WTC11 (cell line): ENCODE measurements at regions not wholly inside any gene's neighbourhood (a gene's known extent, or its start where the extent isn't known, plus 50 kb on each side); places are given as distances from the start of the nearest gene placed in this dataset.

Experiments used
- AFF4 ChIP-seq: sonication (generic); formaldehyde crosslinking; IDR thresholded peaks from 2 replicates; pipeline ENCODE4 v1.8.1; 2023; ENCODE audit warnings: mild to moderate bottlenecking, missing genetic modification reagents, borderline replicate concordance
- CREB1 ChIP-seq: sonication (generic); formaldehyde crosslinking; IDR thresholded peaks from 2 replicates; pipeline ENCODE4 v1.8.0; 2023; ENCODE audit warnings: mild to moderate bottlenecking, missing genetic modification reagents
- JAZF1 ChIP-seq: fragments of 250-450 bp; sonication (Bioruptor Pico); IDR thresholded peaks from 2 replicates; pipeline ENCODE4 v1.9.0; 2021; ENCODE audit warnings: moderate library complexity, mild to moderate bottlenecking, inconsistent platforms
- NR3C1 ChIP-seq: sonication (generic); formaldehyde crosslinking; conservative IDR thresholded peaks from 2 replicates; pipeline ENCODE4 v1.8.1; 2023; ENCODE audit warnings: low read depth, mild to moderate bottlenecking, missing genetic modification reagents
- PREB ChIP-seq: sonication (generic); formaldehyde crosslinking; IDR thresholded peaks from 2 replicates; pipeline ENCODE4 v1.8.1; 2022; ENCODE audit warnings: mild to moderate bottlenecking, missing genetic modification reagents, moderate library complexity, borderline replicate concordance
- USF2 ChIP-seq: sonication (generic); formaldehyde crosslinking; IDR thresholded peaks from 2 replicates; pipeline ENCODE4 v1.8.1; 2023; ENCODE audit warnings: mild to moderate bottlenecking, missing genetic modification reagents, moderate library complexity
- TF ChIP-seq, protein P1 (sequence below): fragments of 200-600 bp; IDR thresholded peaks from 2 replicates; pipeline ENCODE4 v1.8.0; 2022; ENCODE audit warnings: antibody characterized with exemption

GRCh38 chr5:39755986-39756385 is 331.2 kb upstream of the DAB2 start:
- TF ChIP-seq, protein P1, sequence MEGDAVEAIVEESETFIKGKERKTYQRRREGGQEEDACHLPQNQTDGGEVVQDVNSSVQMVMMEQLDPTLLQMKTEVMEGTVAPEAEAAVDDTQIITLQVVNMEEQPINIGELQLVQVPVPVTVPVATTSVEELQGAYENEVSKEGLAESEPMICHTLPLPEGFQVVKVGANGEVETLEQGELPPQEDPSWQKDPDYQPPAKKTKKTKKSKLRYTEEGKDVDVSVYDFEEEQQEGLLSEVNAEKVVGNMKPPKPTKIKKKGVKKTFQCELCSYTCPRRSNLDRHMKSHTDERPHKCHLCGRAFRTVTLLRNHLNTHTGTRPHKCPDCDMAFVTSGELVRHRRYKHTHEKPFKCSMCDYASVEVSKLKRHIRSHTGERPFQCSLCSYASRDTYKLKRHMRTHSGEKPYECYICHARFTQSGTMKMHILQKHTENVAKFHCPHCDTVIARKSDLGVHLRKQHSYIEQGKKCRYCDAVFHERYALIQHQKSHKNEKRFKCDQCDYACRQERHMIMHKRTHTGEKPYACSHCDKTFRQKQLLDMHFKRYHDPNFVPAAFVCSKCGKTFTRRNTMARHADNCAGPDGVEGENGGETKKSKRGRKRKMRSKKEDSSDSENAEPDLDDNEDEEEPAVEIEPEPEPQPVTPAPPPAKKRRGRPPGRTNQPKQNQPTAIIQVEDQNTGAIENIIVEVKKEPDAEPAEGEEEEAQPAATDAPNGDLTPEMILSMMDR: no peak
- no peak for TF ChIP-seq AFF4 (CRISPR knock-in tag)
- no peak for TF ChIP-seq PREB
- TF ChIP-seq USF2 (CRISPR knock-in tag): no peak
- no peak for TF ChIP-seq CREB1 (CRISPR knock-in tag)
- no peak for TF ChIP-seq JAZF1
- TF ChIP-seq NR3C1 (CRISPR knock-in tag): no peak
